ENCODE measurements at regions not wholly inside any gene's neighbourhood (a gene's known extent, or its start where the extent isn't known, plus 50 kb on each side); places are given as distances from the start of the nearest gene placed in this dataset.

DNA sequence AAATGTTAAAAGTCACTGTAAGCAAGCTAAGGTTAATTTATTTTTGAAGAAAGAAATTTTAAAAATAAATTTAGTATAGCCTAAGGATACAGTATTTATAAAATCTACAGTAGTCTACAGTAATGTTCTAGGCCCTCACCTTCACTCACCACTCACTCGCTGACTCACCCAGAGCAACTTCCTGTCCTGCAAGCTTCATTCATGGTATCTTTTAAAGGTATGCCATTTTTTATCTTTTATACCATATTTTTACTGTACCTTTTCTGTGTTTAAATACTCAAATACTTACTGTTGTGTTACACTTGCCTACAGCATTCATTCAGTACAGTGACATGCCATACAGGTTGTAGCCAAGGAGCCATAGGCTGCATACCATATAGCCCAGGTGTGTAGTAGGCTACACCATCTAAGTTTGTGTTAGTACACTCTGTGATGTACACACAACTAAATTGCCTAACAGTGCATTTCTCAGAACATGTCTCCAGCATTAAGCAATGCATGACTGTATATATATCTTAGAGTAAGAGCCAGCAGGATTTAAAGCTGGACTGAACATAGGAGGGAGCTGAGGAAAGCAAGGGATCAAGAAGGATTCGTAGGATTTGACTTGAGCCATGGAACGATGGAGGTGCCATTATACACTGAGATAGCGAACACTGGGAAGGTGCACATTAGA lies 83.1 kb upstream of the KLF7 start:
- Mint-ChIP-seq H3K4me3 (no peak overlapping the region), H3K36me3 (ENCODE audit: low read depth) (no peaks in the 10 kb centered on the region), H3K4me1 (ENCODE audit: low read depth) (peaks cover 18% of the 10 kb centered on the region), H3K27me3 (no peaks in the 10 kb centered on the region), H3K27ac (no peak overlapping the region), H3K9me3 (no peaks in the 10 kb centered on the region)

DNA sequence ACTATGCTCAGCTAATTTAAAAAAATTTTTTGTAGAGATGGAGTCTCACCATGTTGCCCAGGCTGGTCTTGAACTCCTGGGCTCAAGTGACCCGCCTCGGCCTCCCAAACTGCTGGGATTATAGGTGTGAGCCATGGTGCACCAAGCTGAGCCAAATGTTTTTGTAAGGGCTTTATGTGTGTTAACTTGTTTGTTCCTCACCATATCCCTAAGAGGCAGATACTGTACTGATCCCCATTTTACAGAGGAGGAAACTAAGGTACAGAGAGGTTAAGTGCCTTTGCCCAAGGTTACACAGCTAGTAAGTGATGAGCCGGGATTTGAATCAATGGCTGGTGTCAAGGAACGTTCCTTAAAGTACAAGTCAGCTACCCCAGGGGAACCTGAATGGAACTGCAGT lies 85.3 kb upstream of the KLF7 start:
- Mint-ChIP-seq H3K9me3 (no peaks in the 10 kb centered on the region), H3K27me3 (no peaks in the 10 kb centered on the region), H3K4me1 (ENCODE audit: low read depth) (peaks cover 32% of the 10 kb centered on the region), H3K4me3 (no peak overlapping the region), H3K36me3 (ENCODE audit: low read depth) (no peaks in the 10 kb centered on the region), H3K27ac (no peak overlapping the region)

DNA sequence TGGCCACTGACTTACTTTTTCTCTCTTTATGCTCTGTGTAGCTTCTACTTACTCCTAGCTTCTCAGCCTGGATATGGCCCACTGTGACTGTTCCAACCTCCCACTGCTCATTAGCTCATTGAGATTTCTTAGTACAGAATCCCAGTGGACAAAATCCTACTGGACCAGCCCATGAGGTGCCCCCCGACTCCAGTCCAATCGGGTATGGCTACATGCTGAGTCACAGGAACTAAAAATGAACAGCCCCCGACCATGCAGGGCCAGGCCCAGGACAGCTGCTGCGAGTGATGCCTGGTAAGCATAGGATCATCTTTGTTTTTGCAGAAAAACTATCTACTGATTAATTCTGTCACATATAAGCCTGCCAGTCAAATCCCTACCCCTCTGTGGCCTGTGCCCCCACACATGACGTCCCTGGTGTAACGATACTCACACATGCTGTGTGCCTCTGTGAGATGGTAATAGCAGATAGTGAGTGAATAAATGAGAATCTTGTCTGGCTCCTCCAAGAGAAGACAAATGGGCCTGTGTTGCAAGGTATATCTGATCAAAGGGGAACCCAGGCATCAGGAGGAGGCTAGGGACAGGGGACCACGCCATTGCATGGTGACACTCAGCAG lies 85.9 kb upstream of the KLF7 start:
- no peaks in the 10 kb centered on the region for H3K27me3 Mint-ChIP-seq
- no peaks in the 10 kb centered on the region for H3K9me3 Mint-ChIP-seq
- H3K27ac Mint-ChIP-seq = peak overlapping the region; percentile 47
- H3K36me3 Mint-ChIP-seq (ENCODE audit: low read depth) = no peaks in the 10 kb centered on the region
- H3K4me3 Mint-ChIP-seq = no peak overlapping the region
- H3K4me1 Mint-ChIP-seq (ENCODE audit: low read depth) = peaks cover 32% of the 10 kb centered on the region

DNA sequence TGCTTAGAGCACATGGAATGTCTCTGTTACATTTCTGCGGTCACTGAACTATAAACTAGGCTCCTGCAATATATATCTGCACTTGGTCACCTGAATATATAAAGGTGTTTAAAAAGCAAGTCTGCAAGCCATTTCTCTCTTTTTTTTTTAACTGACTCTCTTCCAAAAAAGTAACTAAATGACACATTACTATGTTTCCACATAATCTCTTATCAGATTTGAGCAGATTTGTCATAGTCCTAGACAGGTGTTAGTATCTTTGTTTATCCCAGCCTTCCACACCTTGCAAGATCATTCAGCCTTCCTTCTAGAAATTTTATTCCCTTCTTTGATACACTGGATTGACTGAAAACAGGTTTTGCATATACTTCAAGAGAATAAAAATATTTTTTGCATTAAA lies 86.7 kb upstream of the KLF7 start:
- Mint-ChIP-seq H3K4me1 (ENCODE audit: low read depth) (peaks cover 32% of the 10 kb centered on the region), H3K27ac (no peak overlapping the region), H3K27me3 (no peaks in the 10 kb centered on the region), H3K9me3 (no peaks in the 10 kb centered on the region), H3K4me3 (no peak overlapping the region), H3K36me3 (ENCODE audit: low read depth) (no peaks in the 10 kb centered on the region)

DNA sequence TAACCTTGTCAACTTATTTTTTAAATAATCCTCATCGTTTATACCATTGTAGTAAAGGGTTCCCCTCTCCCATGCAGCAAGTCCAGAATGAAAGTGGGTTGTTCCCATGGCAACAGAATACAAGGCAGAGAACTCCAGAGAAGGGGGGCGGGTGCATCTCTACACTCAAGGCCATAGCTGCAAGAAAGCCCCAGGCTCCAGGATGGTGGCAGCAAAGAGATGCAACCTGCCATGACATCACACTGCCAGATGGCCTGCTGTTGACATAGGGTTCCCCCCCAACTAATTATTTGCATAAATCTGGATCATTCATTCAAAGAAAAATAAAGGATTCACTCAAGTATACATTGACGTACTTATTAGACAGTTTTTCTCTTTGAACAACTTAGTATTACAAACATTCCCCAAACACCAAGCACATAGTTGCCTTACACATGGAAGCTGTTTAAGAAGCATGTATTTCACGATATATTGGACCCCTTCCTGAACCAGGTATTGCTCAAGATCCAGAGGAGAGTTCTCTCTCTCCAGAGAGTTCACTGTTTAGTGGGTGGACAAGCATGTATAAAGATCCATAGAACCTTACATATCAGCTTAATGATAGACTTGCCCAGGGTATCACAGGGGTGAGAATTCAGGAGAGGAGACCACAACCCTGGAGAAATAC lies 87.4 kb upstream of the KLF7 start:
- Mint-ChIP-seq H3K27ac (no peak overlapping the region), H3K36me3 (ENCODE audit: low read depth) (no peaks in the 10 kb centered on the region), H3K4me1 (ENCODE audit: low read depth) (peaks cover 32% of the 10 kb centered on the region), H3K4me3 (no peak overlapping the region), H3K9me3 (no peaks in the 10 kb centered on the region), H3K27me3 (no peaks in the 10 kb centered on the region)

DNA sequence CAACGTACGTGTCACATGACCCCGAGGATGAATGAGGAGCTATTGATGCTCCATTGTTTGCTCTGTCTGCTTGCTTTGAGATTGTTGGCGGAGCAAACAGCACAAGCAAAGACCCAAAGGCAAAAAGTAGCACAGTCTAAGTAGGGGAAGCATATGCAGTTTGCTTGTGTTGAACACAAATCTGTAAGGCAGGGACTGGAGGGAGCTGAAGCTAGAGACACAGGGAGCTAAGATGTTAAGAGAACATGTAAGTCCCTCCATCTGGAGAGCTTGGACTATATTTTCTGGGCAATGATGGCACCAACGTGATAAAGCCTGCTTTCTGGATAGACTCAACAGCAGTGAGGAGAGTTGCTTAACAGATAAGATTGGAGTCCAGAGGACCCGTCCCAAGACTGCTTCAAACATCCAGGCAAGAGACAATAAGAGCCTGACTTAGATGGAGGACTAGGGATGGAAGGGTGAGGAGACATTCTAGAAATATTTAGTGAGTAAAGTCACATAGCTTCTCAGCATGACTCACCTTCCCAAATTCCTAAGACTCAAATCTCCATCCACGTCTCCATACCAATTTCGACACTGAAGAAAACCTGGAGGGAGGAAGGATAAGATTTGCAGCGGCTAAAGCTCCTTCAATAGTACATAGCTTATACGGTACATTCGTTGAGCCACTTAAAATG lies 88.1 kb upstream of the KLF7 start:
- Mint-ChIP-seq H3K4me1 (ENCODE audit: low read depth) (peaks cover 32% of the 10 kb centered on the region), H3K36me3 (ENCODE audit: low read depth) (no peaks in the 10 kb centered on the region), H3K9me3 (no peaks in the 10 kb centered on the region), H3K27me3 (no peaks in the 10 kb centered on the region), H3K4me3 (no peak overlapping the region), H3K27ac (no peak overlapping the region)

DNA sequence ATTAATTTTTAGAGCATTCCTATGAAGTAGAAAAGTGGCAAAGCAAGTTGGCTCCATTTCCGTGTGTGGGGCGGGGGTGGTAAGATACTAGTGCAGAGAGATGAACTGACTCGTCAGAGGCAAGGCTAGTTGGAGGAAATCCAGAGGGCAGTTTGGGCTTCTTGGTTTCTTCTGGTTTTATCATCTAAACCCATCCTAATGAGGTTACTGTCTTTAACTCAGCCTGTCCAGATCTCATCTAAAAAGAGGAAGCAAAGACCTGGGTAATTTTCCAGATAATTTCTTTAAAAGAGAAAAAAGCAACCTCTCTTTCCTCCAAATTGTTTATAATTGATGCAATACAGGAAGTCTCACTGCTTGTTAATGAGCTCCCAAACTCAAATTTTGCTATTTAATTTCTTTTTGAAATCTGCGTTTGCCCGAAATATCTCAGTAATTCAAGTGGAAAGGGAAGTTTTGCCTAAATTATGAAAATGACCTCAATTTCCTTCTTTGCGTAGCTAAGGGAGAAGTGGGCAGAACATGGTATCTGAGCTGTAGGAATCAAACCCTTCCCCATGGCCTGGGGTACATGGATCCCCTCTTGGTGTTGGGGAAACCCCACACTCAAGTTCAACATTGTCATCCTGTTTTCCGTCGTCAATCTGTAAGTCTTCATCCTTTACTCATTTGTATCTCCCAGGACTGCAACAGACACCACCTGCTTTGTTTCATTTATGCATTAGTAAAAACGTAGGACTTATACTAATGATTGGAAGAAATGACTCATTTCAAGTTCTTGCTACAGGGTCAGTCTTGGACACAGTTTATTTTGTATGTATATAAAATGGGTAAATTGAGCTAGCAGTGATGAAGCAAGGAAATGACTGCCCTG lies 89.1 kb upstream of the KLF7 start:
- H3K27ac Mint-ChIP-seq = peak overlapping the region; percentile 69
- H3K4me1 Mint-ChIP-seq (ENCODE audit: low read depth) = peaks cover 32% of the 10 kb centered on the region

DNA sequence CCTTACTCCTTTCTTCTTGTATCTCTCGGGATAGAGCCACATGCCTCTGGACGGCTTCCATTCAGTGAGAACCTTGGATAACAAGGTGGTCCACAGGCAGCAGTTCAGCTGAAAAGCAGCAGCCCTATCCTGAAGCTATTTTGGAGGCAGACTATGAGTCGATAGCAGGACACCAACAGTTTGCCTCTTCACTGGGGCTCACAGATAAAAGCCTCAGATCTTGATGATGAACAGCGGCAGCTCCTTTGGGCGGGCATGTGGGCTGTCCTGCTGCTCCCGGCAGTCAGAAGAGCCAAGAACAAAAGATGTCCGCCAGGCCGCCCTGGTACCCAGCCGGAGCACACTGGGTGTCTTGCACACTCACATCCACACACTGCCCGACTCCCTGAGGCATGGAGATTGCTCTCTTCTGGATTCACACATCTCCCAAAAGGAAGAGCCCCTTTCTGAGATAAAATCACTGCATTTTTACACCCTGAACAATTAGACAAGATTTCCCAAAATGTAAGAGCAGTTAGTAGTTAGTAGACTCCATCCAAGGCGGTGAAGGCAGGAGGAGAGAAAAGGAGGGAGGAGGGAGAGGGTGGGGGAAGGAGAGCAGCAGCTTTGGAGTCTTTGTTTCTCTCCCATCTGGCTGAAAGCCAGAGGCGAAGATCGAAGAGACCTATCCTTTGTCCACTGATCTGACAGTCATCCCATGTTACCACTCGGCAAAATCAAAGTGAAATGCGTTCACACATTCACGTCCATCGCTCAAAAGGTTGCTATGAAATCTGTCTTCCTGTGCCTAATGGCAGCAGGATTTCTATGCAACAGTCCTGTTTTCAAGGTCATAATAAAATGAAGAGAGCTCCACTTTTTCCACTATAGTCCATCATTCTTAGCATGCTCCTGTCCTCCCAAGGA lies 90.1 kb upstream of the KLF7 start:
- peaks cover 28% of the 10 kb centered on the region for H3K4me1 Mint-ChIP-seq (ENCODE audit: low read depth)
- H3K9me3 Mint-ChIP-seq = no peaks in the 10 kb centered on the region
- H3K27ac Mint-ChIP-seq = no peak overlapping the region
- no peaks in the 10 kb centered on the region for H3K36me3 Mint-ChIP-seq (ENCODE audit: low read depth)
- peak overlapping the region; percentile 14 for H3K4me3 Mint-ChIP-seq
- no peaks in the 10 kb centered on the region for H3K27me3 Mint-ChIP-seq

More for the DNA sequence above, 89.1 kb upstream of the KLF7 start:
- H3K27me3 Mint-ChIP-seq = no peaks in the 10 kb centered on the region
- H3K9me3 Mint-ChIP-seq = no peaks in the 10 kb centered on the region
- no peak overlapping the region for H3K4me3 Mint-ChIP-seq
- H3K36me3 Mint-ChIP-seq (ENCODE audit: low read depth) = no peaks in the 10 kb centered on the region

DNA sequence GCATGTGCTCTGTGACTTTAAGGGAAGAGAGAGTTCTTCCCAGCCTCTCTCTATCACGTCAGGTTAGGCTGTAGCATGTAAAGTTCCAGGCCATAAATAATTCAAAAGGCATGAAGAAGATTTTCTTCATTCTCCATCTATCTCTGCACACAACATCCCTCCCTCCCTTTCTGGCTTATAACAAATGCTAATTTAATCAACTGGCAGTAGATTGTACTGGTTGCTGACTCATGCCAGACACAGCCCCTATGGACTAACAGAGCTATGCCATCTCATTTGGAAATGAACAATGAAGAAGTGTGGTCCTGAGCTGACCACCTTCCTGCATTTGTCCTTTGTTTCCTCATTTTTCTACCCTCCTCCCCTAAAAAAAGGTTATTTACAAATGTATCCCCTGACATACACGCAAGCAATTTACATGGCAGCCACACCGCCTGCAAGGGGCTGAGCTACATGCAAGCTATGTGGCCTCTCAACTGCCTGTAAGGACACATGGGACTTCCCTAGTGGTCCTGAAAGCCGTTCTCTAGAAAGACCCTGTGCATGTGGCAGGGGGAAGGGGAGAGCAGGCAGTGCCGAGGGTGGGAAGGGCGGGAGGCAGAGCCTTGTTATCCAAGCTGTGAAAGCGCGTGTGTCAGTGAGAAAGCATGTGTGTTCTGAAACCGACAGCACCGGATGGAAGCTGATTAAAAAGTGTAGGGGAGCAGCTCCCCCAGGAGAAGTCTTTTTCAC lies 90.9 kb upstream of the KLF7 start:
- Mint-ChIP-seq H3K27ac (no peak overlapping the region), H3K36me3 (ENCODE audit: low read depth) (no peaks in the 10 kb centered on the region), H3K4me1 (ENCODE audit: low read depth) (peaks cover 24% of the 10 kb centered on the region), H3K27me3 (no peaks in the 10 kb centered on the region), H3K9me3 (no peaks in the 10 kb centered on the region), H3K4me3 (no peak overlapping the region)

DNA sequence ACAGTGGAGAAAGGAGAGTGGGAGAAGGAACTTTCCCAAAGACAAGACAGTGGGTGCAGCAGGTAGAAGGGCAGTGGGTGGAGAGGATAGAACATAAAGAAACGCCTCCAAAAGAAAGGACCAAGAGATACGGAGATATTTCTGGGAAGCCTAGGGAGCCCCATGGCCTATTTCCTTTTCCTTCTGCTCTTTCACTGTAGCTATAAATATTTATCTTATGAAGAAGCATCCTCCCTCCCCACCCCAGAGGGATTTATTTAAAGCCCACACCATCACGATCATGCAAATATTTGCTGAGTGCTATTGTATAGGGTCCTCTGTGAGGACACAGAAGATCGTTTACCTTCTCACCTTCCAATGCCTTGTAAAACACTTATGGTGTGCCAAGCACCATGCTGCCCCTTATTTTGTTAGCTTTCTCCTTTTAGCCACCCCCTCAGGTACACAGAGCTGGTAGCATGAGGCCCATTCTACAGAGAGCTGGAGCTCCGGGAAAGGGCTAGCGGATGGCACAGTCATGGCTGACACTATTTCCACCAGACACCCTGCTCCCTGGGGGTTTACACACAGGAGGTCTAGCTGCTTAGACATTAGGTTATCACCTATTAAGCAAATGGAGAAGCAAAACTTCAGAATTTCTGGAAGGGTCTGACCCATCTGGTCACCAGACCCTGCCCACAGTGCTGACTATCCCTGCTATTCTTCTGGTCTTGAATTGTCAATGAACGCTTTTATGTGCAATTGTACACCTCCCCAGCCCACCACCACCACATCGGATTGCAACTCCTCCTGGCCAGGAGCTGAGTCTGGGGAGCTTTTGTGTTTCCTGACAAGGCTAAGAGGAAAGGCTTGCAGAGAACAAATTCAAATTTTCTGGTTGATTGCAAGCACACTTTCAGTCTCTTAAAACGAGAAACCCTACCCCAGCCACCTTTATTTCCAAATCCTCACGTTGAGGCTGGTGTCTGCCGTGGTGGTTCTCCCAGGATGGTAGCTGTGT lies 91.8 kb upstream of the KLF7 start:
- H3K27ac Mint-ChIP-seq = no peak overlapping the region
- no peak overlapping the region for H3K4me3 Mint-ChIP-seq
- no peaks in the 10 kb centered on the region for H3K36me3 Mint-ChIP-seq (ENCODE audit: low read depth)
- H3K9me3 Mint-ChIP-seq = no peaks in the 10 kb centered on the region
- H3K27me3 Mint-ChIP-seq = no peaks in the 10 kb centered on the region
- H3K4me1 Mint-ChIP-seq (ENCODE audit: low read depth) = peaks cover 17% of the 10 kb centered on the region

DNA sequence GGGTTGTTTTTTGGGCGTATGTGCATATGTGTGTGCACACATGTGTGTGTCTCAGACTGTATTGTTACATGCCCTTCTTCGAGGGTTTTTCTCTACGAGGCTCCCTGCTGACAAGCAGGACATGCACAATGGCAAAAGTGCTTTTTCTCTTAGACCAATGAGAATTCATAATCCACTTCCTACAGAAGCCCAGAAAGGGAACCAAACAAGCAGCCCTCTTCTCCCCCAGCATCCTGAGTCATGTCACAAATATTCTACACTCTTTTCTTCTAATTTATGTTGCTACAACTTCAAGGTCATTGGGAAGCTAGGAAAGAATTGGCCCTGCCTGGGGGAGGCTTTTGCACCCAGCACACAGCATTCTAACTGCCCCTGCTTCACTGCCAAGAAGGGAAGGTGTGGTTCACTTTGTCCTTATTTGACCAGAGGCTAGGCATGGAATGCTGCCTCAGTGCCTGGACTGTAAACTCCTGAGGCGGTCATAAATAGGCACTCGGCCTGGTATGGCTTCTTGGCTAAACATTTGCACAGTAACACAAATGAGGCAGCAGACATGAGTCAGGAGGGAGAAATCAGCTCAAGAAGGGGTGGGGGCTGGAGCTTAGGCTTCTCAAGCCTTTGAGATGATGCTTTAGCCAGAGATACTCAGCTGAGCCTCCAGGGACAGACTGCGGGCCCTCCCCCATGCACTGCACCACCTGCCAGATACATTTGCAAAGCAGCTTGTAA lies 92.7 kb upstream of the KLF7 start:
- H3K36me3 Mint-ChIP-seq (ENCODE audit: low read depth) = no peaks in the 10 kb centered on the region
- no peak overlapping the region for H3K27ac Mint-ChIP-seq
- no peak overlapping the region for H3K4me3 Mint-ChIP-seq
- H3K9me3 Mint-ChIP-seq = no peaks in the 10 kb centered on the region
- no peaks in the 10 kb centered on the region for H3K27me3 Mint-ChIP-seq
- peaks cover 17% of the 10 kb centered on the region for H3K4me1 Mint-ChIP-seq (ENCODE audit: low read depth)

DNA sequence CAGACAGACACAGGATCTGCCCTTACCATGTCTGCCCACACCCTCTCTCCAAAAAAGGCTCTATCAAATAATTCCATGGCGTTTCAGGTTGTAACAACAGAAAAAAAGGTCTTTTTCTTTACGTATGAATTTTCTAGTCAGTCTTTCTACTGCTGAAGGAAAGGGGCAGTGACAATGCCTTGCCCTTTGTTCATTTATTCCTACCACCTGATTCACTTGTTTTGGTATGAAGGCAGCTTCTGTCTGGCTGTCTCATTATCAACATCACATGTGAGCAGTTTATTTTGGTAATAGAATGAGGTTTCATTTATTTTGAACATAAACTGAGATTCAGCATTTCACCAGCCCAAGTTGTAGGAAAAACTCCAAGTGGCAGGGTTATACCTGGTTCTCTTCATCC lies 94.3 kb upstream of the KLF7 start:
- H3K27ac Mint-ChIP-seq = no peak overlapping the region
- peaks cover 6% of the 10 kb centered on the region for H3K4me1 Mint-ChIP-seq (ENCODE audit: low read depth)
- H3K27me3 Mint-ChIP-seq = no peaks in the 10 kb centered on the region
- no peaks in the 10 kb centered on the region for H3K9me3 Mint-ChIP-seq
- no peak overlapping the region for H3K4me3 Mint-ChIP-seq
- H3K36me3 Mint-ChIP-seq (ENCODE audit: low read depth) = no peaks in the 10 kb centered on the region

All from stimulated activated naive CD8-positive, alpha-beta T cell treated with anti-CD3 and anti-CD28 coated beads, Interleukin-15, Interleukin-2, amounts not matched to agents 100 ng/mL and 50 ng/mL, for 24 hours (primary cell).